GM12865 (cell line): ENCODE measurements at regions not wholly inside any gene's neighbourhood (a gene's known extent, or its start where the extent isn't known, plus 50 kb on each side); places are given as distances from the start of the nearest gene placed in this dataset.

Experiments used
- DNase-seq: peaks from one replicate; pipeline ENCODE4 v3.0.0; 2010; ENCODE audit warnings: low read depth
- H3K4me3 ChIP-seq: 2 replicates; pipeline ENCODE4 v1.5.1; 2011; ENCODE audit warnings: mild to moderate bottlenecking, low read depth, low read length, control low read depth
- CTCF ChIP-seq: IDR thresholded peaks from 2 replicates; pipeline ENCODE4 v1.5.1; 2011; ENCODE audit warnings: low read length, control low read depth, low read depth, inconsistent platforms; ENCODE audit not compliant: insufficient read depth; ENCODE audit errors: missing control alignments

GRCh38 chr1:170856455-170856854 lies 78.9 kb upstream of the MROH9 start:
- no peak for DNase-seq
- TF ChIP-seq CTCF: no peak
- no peak overlapping the region for H3K4me3 ChIP-seq

- DNase-seq: no peak
- no peak overlapping the region for H3K4me3 ChIP-seq
- TF ChIP-seq CTCF: no peak
Measured at GRCh38 chr1:170857955-170858354, 77.4 kb upstream of the MROH9 start.

- no peak for DNase-seq
- no peak for TF ChIP-seq CTCF
- no peak overlapping the region for H3K4me3 ChIP-seq
Measured at GRCh38 chr1:170863621-170864020, 71.7 kb upstream of the MROH9 start.

GRCh38 chr1:170864238-170864637 lies 71.1 kb upstream of the MROH9 start:
- no peak for TF ChIP-seq CTCF
- no peak overlapping the region for H3K4me3 ChIP-seq
- no peak for DNase-seq

- no peak for DNase-seq
- H3K4me3 ChIP-seq: no peak overlapping the region
- TF ChIP-seq CTCF: no peak
Measured at GRCh38 chr1:170864876-170865538, 70.3 kb upstream of the MROH9 start.

GRCh38 chr1:170866646-170867045 lies 68.7 kb upstream of the MROH9 start:
- H3K4me3 ChIP-seq: no peak overlapping the region
- TF ChIP-seq CTCF: no peak
- DNase-seq: no peak

GRCh38 chr1:170871868-170872267 lies 63.5 kb upstream of the MROH9 start:
- DNase-seq: no peak
- TF ChIP-seq CTCF: no peak
- H3K4me3 ChIP-seq: no peak overlapping the region
